ENCODE measurements at regions not wholly inside any gene's neighbourhood (a gene's known extent, or its start where the extent isn't known, plus 50 kb on each side); places are given as distances from the start of the nearest gene placed in this dataset.
"Not testable (repeated sequence)": the region's sequence is repeated elsewhere in the genome, so short reads cannot be mapped to it uniquely, and the experiment has no call there.

DNA sequence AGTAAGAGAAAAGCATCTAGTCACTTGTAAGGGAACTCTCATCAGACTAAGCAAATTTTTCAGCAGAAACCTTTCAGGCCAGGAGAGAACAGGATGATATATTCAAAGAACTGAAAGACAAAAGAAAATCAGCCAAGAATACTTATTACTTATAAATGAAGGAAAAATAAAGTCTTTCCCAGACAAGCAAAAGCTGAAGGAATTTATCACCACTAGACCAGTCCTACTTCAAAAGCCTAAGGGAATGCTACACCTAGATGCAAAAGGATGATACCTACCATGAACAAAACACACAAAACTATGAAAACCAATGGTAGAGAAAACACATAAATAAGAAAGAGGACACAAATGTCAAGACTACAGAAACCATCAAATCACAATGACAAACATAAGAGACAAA is 126.6 kb upstream of the ABCB5 start:
- H3K36me3 ChIP-seq (ENCODE audit: insufficient read depth, low read length), result no peaks in the 10 kb centered on the region
- no peaks in the 10 kb centered on the region for H3K36me3 Mint-ChIP-seq
- no peaks in the 10 kb centered on the region for H3K4me1 ChIP-seq (ENCODE audit: insufficient read depth, low read length)
- H3K4me3 ChIP-seq (ENCODE audit: low read length), result no peak overlapping the region
- H3K27ac ChIP-seq (ENCODE audit: low read depth, low read length), result no peak overlapping the region
- H3K4me3 Mint-ChIP-seq, result no peak overlapping the region
- H3K27me3 Mint-ChIP-seq, result no peaks in the 10 kb centered on the region
- POLR2A ChIA-PET, result no interaction called here
- H3K27ac Mint-ChIP-seq, result no peak overlapping the region
- no peaks in the 10 kb centered on the region for H3K9me3 ChIP-seq (ENCODE audit: low read length)
- DNase-seq, result no peak
- H3K27me3 ChIP-seq (ENCODE audit: insufficient read depth, low read length, poor library complexity, severe bottlenecking), result no peaks in the 10 kb centered on the region
- CTCF ChIA-PET, result no interaction called here
- no peaks in the 10 kb centered on the region for H3K4me1 Mint-ChIP-seq
- H3K9me3 Mint-ChIP-seq, result peaks cover 9 to 29% (median 24%) of the 10 kb centered on the region in 5 donors

GRCh38 chr7:20491284-20491683 is 124.2 kb upstream of the ABCB5 start:
- Histone ChIP-seq H3K9me3 (ENCODE audit: low read length) (no peaks in the 10 kb centered on the region), H3K4me1 (ENCODE audit: insufficient read depth, low read length) (no peaks in the 10 kb centered on the region), H3K4me3 (ENCODE audit: low read length) (no peak overlapping the region), H3K27me3 (ENCODE audit: insufficient read depth, low read length, poor library complexity, severe bottlenecking) (no peaks in the 10 kb centered on the region), H3K36me3 (ENCODE audit: insufficient read depth, low read length) (no peaks in the 10 kb centered on the region), H3K27ac (ENCODE audit: low read depth, low read length) (no peak overlapping the region)
- ChIA-PET CTCF (no interaction called here), POLR2A (no interaction called here)
- Mint-ChIP-seq H3K9me3 (peaks cover 7 to 26% (median 20%) of the 10 kb centered on the region in 5 donors), H3K4me1 (no peaks in the 10 kb centered on the region), H3K36me3 (no peaks in the 10 kb centered on the region), H3K27ac (no peak overlapping the region), H3K27me3 (no peaks in the 10 kb centered on the region), H3K4me3 (no peak overlapping the region)
- no peak for DNase-seq

DNA sequence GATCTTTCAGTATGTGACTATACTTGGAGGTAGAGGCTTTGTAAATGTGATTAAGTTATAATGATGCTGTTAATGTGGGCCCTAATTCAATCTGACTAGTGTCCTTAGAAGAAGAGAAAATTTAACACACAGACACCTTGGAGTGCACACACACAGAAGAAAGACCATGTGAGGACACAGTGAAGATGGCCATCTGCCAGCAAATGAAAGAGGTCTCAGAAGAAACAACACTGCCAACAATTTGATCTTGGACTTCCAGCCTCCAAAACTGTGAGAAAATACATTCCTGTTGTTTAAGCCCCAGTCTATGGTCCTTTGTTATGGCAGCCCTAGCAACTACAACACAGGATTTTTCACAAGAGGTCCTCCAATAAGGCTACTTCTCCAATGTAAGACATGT is 120.9 kb upstream of the ABCB5 start:
- H3K36me3 Mint-ChIP-seq, result no peaks in the 10 kb centered on the region
- no peaks in the 10 kb centered on the region for H3K27me3 ChIP-seq (ENCODE audit: insufficient read depth, low read length, poor library complexity, severe bottlenecking)
- H3K27ac Mint-ChIP-seq, result no peak overlapping the region
- H3K27me3 Mint-ChIP-seq, result no peaks in the 10 kb centered on the region
- H3K27ac ChIP-seq (ENCODE audit: low read depth, low read length), result no peak overlapping the region
- no peaks in the 10 kb centered on the region for H3K36me3 ChIP-seq (ENCODE audit: insufficient read depth, low read length)
- DNase-seq, result no peak
- CTCF ChIA-PET, result no interaction called here
- no peaks in the 10 kb centered on the region for H3K4me1 ChIP-seq (ENCODE audit: insufficient read depth, low read length)
- H3K9me3 Mint-ChIP-seq, result peaks cover 2 to 23% (median 22%) of the 10 kb centered on the region in 5 donors
- POLR2A ChIA-PET, result no interaction called here
- H3K4me3 Mint-ChIP-seq, result no peak overlapping the region
- no peaks in the 10 kb centered on the region for H3K4me1 Mint-ChIP-seq
- H3K9me3 ChIP-seq (ENCODE audit: low read length), result no peaks in the 10 kb centered on the region
- H3K4me3 ChIP-seq (ENCODE audit: low read length), result no peak overlapping the region

DNA sequence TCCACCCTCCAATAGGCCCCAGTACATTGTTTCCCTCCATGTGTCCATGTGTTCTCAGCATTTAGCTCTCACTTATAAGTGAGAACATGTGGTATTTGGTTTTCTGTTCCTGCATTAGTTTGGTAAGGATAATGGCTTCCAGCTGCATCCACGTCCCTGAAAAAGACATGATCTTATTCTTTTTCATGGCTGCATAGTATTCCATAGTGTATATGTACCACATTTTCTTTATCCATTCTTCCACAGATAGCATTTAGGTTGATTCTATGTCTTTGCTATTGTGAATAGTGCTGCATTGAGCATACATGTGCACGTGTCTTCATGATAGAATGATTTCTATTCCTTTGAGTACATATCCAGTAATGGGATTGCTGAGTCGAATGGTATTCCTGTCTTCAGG is 114.0 kb upstream of the ABCB5 start:
- H3K27me3 Mint-ChIP-seq; H3K27ac ChIP-seq (ENCODE audit: low read depth, low read length); H3K4me1 ChIP-seq (ENCODE audit: insufficient read depth, low read length); H3K9me3 ChIP-seq (ENCODE audit: low read length); H3K36me3 Mint-ChIP-seq; H3K4me3 Mint-ChIP-seq; H3K4me3 ChIP-seq (ENCODE audit: low read length); H3K27me3 ChIP-seq (ENCODE audit: insufficient read depth, low read length, poor library complexity, severe bottlenecking); DNase-seq; H3K4me1 Mint-ChIP-seq; H3K27ac Mint-ChIP-seq; CTCF ChIA-PET; POLR2A ChIA-PET; H3K36me3 ChIP-seq (ENCODE audit: insufficient read depth, low read length): not testable (repeated sequence)
- H3K9me3 Mint-ChIP-seq, result peaks cover 12 to 35% (median 17%) of the 10 kb centered on the region in 5 donors

DNA sequence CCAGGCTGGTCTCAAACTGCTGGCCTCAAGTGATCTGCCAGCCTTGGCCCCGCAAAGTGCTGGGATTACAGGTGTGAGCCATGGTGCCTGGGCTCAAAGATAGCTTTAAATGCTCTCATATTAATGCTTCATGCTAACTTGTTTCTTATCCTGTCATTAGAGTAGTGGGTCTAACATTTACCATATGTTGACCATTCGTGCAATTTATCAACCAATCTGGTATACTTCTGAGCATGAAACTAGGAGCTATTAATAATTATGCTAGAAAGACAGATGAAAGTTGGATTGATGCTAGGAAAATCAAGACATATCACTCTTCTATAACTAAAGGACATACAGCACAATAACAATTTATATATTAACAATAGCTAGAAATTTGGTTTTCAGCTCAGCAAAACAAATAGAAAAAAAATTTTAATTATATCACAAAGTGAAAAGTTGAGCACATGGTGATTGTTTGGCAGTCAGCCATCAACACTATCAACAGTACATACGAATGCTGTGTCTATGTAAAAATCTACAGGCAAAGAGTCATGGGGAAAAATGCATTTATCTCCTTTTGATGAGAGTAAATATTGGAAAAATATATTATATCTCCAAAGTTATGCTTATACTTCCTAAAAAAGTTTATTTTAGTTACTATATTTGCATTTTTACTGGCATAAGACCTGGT is 112.1 kb upstream of the ABCB5 start:
- Mint-ChIP-seq H3K4me3 (no peak overlapping the region), H3K9me3 (peaks cover 7 to 24% (median 12%) of the 10 kb centered on the region in 5 donors), H3K27ac (no peak overlapping the region), H3K27me3 (no peaks in the 10 kb centered on the region), H3K36me3 (no peaks in the 10 kb centered on the region), H3K4me1 (no peaks in the 10 kb centered on the region)
- H3K36me3 ChIP-seq (ENCODE audit: insufficient read depth, low read length), result no peaks in the 10 kb centered on the region
- ChIA-PET POLR2A (no interaction called here), CTCF (no interaction called here)
- no peaks in the 10 kb centered on the region for H3K27me3 ChIP-seq (ENCODE audit: insufficient read depth, low read length, poor library complexity, severe bottlenecking)
- no peak overlapping the region for H3K4me3 ChIP-seq (ENCODE audit: low read length)
- no peaks in the 10 kb centered on the region for H3K9me3 ChIP-seq (ENCODE audit: low read length)
- H3K27ac ChIP-seq (ENCODE audit: low read depth, low read length), result no peak overlapping the region
- H3K4me1 ChIP-seq (ENCODE audit: insufficient read depth, low read length), result no peaks in the 10 kb centered on the region
- DNase-seq, result no peak

GRCh38 chr7:20504060-20504459 is 111.4 kb upstream of the ABCB5 start:
- no peak for DNase-seq
- Mint-ChIP-seq H3K27ac (no peak overlapping the region), H3K36me3 (no peaks in the 10 kb centered on the region), H3K4me3 (no peak overlapping the region), H3K4me1 (no peaks in the 10 kb centered on the region), H3K27me3 (no peaks in the 10 kb centered on the region), H3K9me3 (peaks cover 6 to 20% (median 9%) of the 10 kb centered on the region in 5 donors)
- ChIA-PET CTCF (no interaction called here), POLR2A (no interaction called here)
- Histone ChIP-seq H3K9me3 (ENCODE audit: low read length) (no peaks in the 10 kb centered on the region), H3K36me3 (ENCODE audit: insufficient read depth, low read length) (no peaks in the 10 kb centered on the region), H3K27ac (ENCODE audit: low read depth, low read length) (no peak overlapping the region), H3K4me3 (ENCODE audit: low read length) (no peak overlapping the region), H3K27me3 (ENCODE audit: insufficient read depth, low read length, poor library complexity, severe bottlenecking) (no peaks in the 10 kb centered on the region), H3K4me1 (ENCODE audit: insufficient read depth, low read length) (no peaks in the 10 kb centered on the region)

- Histone ChIP-seq H3K9me3 (ENCODE audit: low read length) (no peaks in the 10 kb centered on the region), H3K4me1 (ENCODE audit: insufficient read depth, low read length) (no peaks in the 10 kb centered on the region), H3K27me3 (ENCODE audit: insufficient read depth, low read length, poor library complexity, severe bottlenecking) (no peaks in the 10 kb centered on the region), H3K36me3 (ENCODE audit: insufficient read depth, low read length) (no peaks in the 10 kb centered on the region), H3K27ac (ENCODE audit: low read depth, low read length) (no peak overlapping the region), H3K4me3 (ENCODE audit: low read length) (no peak overlapping the region)
- no peaks in the 10 kb centered on the region for H3K27me3 Mint-ChIP-seq
- no peak overlapping the region for H3K4me3 Mint-ChIP-seq
- H3K36me3 Mint-ChIP-seq, result no peaks in the 10 kb centered on the region
- H3K4me1 Mint-ChIP-seq, result no peaks in the 10 kb centered on the region
- POLR2A ChIA-PET, result no interaction called here
- peaks cover 0 to 12% (median 4%) of the 10 kb centered on the region in 5 donors for H3K9me3 Mint-ChIP-seq
- DNase-seq, result no peak
- CTCF ChIA-PET, result no interaction called here
- no peak overlapping the region for H3K27ac Mint-ChIP-seq
These were observed 109.3 kb upstream of the ABCB5 start for GRCh38 chr7:20506175-20506574.

GRCh38 chr7:20507157-20507556 is 108.3 kb upstream of the ABCB5 start:
- H3K9me3 ChIP-seq (ENCODE audit: low read length), result no peaks in the 10 kb centered on the region
- no peaks in the 10 kb centered on the region for H3K4me1 ChIP-seq (ENCODE audit: insufficient read depth, low read length)
- CTCF ChIA-PET, result no interaction called here
- POLR2A ChIA-PET, result no interaction called here
- no peak overlapping the region for H3K4me3 ChIP-seq (ENCODE audit: low read length)
- no peaks in the 10 kb centered on the region for H3K27me3 ChIP-seq (ENCODE audit: insufficient read depth, low read length, poor library complexity, severe bottlenecking)
- no peak for DNase-seq
- peaks cover 0 to 9% (median 2%) of the 10 kb centered on the region in 5 donors for H3K9me3 Mint-ChIP-seq
- no peak overlapping the region for H3K4me3 Mint-ChIP-seq
- no peak overlapping the region for H3K27ac Mint-ChIP-seq
- H3K4me1 Mint-ChIP-seq, result no peaks in the 10 kb centered on the region
- no peaks in the 10 kb centered on the region for H3K36me3 ChIP-seq (ENCODE audit: insufficient read depth, low read length)
- no peaks in the 10 kb centered on the region for H3K27me3 Mint-ChIP-seq
- no peaks in the 10 kb centered on the region for H3K36me3 Mint-ChIP-seq
- H3K27ac ChIP-seq (ENCODE audit: low read depth, low read length), result no peak overlapping the region

- H3K36me3 Mint-ChIP-seq, result no peaks in the 10 kb centered on the region
- H3K27ac ChIP-seq (ENCODE audit: low read depth, low read length), result no peak overlapping the region
- H3K36me3 ChIP-seq (ENCODE audit: insufficient read depth, low read length), result no peaks in the 10 kb centered on the region
- H3K27ac Mint-ChIP-seq, result no peak overlapping the region
- DNase-seq, result no peak
- no peaks in the 10 kb centered on the region for H3K4me1 Mint-ChIP-seq
- no peak overlapping the region for H3K4me3 ChIP-seq (ENCODE audit: low read length)
- H3K4me3 Mint-ChIP-seq, result no peak overlapping the region
- no peaks in the 10 kb centered on the region for H3K9me3 ChIP-seq (ENCODE audit: low read length)
- ChIA-PET CTCF (no interaction called here), POLR2A (no interaction called here)
- H3K27me3 ChIP-seq (ENCODE audit: insufficient read depth, low read length, poor library complexity, severe bottlenecking), result no peaks in the 10 kb centered on the region
- peaks cover 0 to 9% (median 2%) of the 10 kb centered on the region in 5 donors for H3K9me3 Mint-ChIP-seq
- H3K4me1 ChIP-seq (ENCODE audit: insufficient read depth, low read length), result no peaks in the 10 kb centered on the region
- H3K27me3 Mint-ChIP-seq, result no peaks in the 10 kb centered on the region
These were observed 107.4 kb upstream of the ABCB5 start for GRCh38 chr7:20508109-20508508.
